CD1c-positive myeloid dendritic cell (primary cell): ENCODE measurements at regions not wholly inside any gene's neighbourhood (a gene's known extent, or its start where the extent isn't known, plus 50 kb on each side); places are given as distances from the start of the nearest gene placed in this dataset.
"Not testable (repeated sequence)": the region's sequence is repeated elsewhere in the genome, so short reads cannot be mapped to it uniquely, and the experiment has no call there.

ENCODE experiments used
- DNase-seq: peaks from one replicate; pipeline ENCODE4 v3.0.0-alpha.2; 2016; ENCODE audit errors: extremely low spot score

DNA sequence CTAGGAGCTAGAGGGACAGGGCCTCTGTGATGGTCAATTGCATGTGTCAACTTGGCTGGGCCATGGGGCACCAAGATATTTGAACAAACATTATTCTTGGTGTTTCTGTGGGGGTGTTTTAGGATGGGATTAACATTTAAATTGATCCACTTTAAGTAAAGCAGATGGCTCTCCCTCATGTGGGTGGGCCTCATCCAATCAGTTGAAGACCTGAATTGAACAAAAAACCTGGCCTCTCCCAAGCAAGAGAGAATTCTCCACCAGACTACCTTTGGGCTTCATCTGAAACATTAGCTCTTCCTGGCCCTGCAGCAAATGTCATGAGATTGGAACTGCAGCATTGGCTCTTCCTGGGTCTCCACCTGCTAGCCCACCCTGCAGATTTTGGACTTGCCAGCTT lies 207.1 kb upstream of the ATP6AP2 start:
- DNase-seq = no peak

DNA sequence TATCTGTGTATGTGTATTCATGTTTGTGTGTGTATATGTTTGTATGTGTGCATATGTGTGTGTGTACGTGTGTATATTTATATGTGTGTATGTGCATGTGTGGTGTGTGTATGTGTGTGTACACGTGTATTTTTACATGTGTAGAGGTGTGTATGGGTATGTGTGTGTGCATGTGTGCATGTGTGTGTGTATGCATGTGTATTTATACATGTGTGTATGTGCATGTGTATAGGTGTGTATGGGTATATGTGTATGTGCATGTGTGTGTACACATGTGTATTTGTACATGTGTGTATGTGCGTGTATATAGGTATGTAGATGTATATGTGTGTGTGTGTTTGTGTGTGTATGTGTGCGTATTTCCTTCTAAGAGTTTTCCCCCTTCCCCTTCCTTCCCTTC lies 207.7 kb upstream of the ATP6AP2 start:
- no peak for DNase-seq

GRCh38 chrX:40371376-40371775 lies 209.4 kb upstream of the ATP6AP2 start:
- DNase-seq = no peak

- no peak for DNase-seq
Observed at GRCh38 chrX:40368611-40369061, 212.1 kb upstream of the ATP6AP2 start.

DNA sequence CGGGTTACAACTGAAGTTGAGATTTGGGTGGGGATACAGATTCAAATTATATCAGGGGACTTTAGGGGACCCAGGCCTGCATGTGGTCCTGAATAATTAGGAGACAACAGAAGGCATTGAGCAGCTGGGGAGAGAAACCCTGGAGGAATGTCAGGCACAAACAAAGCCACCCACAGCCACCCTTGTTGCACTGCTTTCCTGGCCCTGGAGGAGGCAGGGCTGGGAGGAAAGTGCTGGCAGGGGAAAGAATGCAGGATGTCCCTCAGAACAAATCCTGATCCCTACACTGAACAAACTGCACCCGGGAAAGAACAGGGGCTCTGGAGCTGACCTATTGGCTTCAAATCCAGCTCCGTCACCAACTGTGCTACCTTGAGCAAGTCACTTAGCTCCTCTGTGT lies 214.1 kb upstream of the ATP6AP2 start:
- DNase-seq = no peak

DNA sequence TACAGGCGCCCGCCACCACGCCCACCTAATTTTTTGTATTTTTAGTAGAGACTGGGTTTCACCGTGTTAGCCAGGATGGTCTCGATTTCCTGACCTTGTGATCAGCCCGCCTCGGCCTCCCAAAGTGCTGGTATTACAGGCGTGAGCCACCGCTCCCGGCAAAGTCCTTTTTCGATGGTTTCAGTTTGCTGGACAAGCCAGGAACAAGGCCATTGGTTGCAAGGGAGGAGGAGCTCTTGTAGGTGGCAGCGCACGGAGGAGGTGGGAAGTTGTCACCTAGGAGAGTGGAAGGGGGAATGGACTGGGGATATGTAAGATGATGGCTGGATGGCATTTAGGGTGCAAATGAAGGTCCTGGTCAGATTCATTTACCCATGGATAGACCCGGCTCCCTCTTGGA lies 218.5 kb upstream of the ATP6AP2 start:
- DNase-seq = not testable (repeated sequence)

- no peak for DNase-seq
Observed at GRCh38 chrX:40360557-40360956, 220.2 kb upstream of the ATP6AP2 start.

- DNase-seq = no peak
Observed at GRCh38 chrX:40359593-40359992, 221.2 kb upstream of the ATP6AP2 start.

DNA sequence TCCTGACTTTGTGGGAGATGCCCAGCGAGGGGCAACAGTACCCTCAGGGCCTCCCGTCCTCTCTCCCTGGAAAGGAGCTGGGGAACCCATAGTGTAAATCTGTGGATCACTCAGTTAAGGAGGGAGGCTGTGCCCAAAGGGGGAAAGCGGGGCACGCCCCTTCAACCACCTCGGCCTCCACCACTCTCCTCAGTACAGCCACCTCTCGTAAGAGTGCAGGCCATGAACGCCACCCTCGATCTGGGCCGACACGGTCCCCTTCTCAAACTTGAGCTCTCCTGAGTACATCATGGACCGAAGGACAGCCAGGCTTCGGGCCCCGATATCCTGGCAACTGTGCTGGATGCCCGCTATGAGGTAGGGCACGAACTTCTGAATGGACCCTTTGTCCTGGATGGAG lies 221.8 kb upstream of the ATP6AP2 start:
- DNase-seq = no peak

DNA sequence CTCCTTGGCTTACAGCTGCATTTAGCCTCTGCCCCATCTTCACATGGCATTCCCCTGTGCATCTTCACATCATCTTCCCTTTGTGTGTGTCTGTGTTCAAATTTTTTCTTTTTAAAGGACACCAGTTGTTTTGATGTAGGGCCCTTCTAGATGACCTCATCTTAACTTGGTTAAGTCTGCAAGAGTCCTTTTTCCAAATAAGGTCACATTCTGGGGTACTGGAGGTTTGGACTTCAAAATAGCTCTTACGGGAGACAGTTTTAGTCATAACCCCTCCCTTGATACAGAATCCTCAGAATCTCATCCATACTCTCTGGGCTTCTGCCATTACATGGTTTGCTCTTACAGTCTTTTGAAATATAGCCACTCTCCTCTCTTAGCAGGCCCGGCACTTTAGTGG lies 231.5 kb upstream of the ATP6AP2 start:
- DNase-seq = no peak

DNA sequence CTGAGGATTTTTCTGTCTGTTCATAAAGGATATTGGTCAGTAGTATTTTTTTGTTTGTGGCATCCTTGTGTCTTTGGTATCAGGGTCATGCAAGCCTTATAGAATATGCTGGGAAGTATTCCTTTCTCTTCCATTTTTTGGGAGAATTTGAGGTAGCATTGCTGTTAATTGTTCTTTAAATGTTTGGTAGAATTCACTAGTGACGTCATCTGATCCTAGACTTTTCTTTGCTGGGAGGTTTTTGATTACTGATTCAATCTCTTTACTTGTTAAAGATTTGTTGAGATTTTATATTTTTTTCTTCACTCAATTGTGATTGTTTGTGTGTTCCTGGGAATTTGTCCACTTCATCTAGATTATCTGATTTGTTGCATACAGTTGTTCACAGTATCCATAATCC lies 234.4 kb upstream of the ATP6AP2 start:
- no peak for DNase-seq

DNA sequence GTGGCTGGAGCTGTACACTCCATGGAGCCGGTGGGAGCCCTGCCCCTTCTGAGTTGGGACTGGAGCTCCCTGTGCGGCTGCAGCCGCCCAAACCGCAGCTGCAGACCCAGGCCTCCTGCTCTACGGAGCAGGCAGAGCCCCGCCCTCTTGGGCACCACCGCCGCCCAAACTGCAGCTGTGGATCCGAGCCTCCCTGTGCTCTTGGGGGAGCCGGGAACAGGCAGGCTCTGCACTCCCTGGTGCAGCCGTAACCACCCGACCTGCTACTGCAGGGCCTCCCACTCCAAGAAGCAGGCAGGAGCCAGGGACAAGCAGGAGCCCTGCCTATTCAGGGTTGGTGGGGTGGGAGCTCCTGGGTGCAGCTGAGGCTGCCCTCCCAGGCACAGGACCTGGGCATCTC lies 237.5 kb upstream of the ATP6AP2 start:
- no peak for DNase-seq

GRCh38 chrX:40340116-40340515 lies 240.7 kb upstream of the ATP6AP2 start:
- no peak for DNase-seq

DNA sequence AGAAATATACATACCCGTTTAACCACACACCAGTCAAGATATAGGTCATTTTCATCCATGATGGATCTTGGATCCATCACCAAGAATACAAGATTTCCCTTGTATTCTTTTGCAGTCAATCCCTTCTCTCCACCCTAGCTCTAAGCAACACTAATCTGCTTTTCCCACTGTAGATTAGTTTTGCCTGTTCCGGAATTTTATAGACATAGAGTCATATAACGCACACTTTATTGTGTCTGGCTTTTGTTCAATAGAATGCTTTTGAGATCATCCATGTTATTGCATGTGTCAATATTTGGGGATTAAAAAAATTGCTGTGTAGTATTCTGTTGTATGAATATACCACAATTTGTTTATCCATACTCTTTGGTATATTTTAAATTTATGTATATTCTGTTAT lies 235.6 kb upstream of the BCOR start:
- DNase-seq = no peak

GRCh38 chrX:40331762-40332161 lies 234.0 kb upstream of the BCOR start:
- peak; percentile 6 for DNase-seq

GRCh38 chrX:40331353-40331752 lies 233.6 kb upstream of the BCOR start:
- DNase-seq = no peak

- peak; percentile 9 for DNase-seq
Observed at GRCh38 chrX:40329616-40330015, 231.9 kb upstream of the BCOR start.

DNA sequence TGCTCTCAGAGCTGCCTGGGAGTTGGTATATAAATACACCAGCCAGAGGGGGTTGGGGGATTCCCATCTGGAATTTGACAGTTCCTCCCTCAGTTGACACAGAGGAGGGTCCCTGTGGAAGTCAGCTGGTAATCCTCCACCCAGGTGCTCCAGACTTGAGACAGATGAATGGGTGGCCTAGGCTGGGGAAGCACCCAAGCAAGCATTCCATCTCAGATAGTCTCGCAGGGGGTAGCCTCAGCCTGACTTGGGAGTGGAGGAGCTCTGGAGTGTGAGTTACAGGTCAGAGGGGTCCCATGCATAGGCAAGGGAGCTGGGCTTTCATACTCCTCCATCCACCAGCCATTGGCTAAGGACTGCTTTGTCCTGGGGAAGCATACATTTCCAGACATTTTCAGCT lies 229.3 kb upstream of the BCOR start:
- no peak for DNase-seq

- DNase-seq = no peak
Observed at GRCh38 chrX:40326186-40326965, 228.6 kb upstream of the BCOR start.

DNA sequence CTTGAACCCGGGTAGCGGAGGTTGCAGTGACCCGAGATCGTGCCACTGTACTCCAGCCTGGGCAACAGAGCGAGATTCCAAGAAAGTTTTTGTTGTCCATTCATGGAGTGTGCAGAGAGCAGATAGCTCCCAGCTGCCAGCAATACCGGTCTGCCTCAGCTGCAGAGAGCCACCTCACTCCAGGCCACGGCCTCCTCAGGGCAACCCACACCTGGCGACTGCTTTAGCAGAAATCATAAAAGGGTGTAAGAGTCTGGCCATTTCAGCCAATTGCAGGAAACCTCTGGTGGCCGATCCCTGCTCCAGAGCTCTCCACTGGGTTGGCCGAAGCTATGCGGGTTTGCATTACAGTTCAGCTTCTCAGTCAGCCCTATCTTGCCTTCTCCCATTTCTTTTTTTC lies 227.4 kb upstream of the BCOR start:
- DNase-seq = no peak

- DNase-seq = no peak
Observed at GRCh38 chrX:40323977-40324376, 226.2 kb upstream of the BCOR start.

- DNase-seq = no peak
Observed at GRCh38 chrX:40320819-40321218, 223.1 kb upstream of the BCOR start.

GRCh38 chrX:40318801-40319200 lies 221.0 kb upstream of the BCOR start:
- DNase-seq = no peak

DNA sequence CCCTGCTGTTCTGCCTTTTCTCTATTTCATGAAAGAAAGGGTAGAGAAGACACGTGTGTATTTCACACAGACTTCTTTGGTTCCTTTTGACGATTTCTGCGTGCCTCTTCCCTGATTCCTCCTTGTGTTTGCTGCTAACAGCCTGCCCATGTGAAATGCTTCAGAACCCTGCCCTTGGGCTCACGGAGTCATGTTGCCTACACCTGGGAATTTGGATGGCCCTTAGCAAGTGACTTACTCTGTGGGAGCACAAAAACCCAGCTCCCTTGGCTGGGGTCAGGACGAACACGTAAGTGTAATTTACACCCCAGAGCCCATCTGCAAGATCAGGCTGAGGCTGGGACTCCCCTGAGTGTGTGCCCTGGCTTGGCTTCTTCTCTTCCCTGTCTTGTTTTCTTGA lies 220.3 kb upstream of the BCOR start:
- DNase-seq = no peak
